ENCODE measurements at regions not wholly inside any gene's neighbourhood (a gene's known extent, or its start where the extent isn't known, plus 50 kb on each side); places are given as distances from the start of the nearest gene placed in this dataset.
A peak's percentile ranks its signal among the peaks of the same experiment; 100 is the strongest.

- CTCF ChIA-PET = no interaction called here
- under 1% methylated on average over 27 of the region's 44 CpGs for WGBS (ENCODE audit: insufficient coverage, insufficient replicate concordance, low lambda C conversion rate, missing lambda C conversion rate)
- no peaks in the 10 kb centered on the region for H3K27me3 ChIP-seq (replicated peaks in 1 of 2; ENCODE audit: control insufficient read depth in 2 of 2, insufficient read depth in 2 of 2, low read length in 1 of 2)
- peak overlapping the region; percentile 83 for H3K4me2 ChIP-seq (ENCODE audit: control insufficient read depth, insufficient read depth)
- SMC1A ChIA-PET (ENCODE audit: uncharacterized antibody, unreplicated experiment) = no interaction called here
- POLR2A ChIA-PET = no interaction called here
- ATAC-seq (no peak; the same call in 2 of the 3 replicates), DNase-seq (ENCODE audit: low read depth, low spot score) (no peak), FAIRE-seq (peak; percentile 62)
- H2AFZ ChIP-seq (ENCODE audit: control insufficient read depth, low read depth, low read length) = peak overlapping the region; percentile 61
- H4K20me1 ChIP-seq (ENCODE audit: control insufficient read depth, insufficient read depth) = no peaks in the 10 kb centered on the region
- no peaks in the 10 kb centered on the region for H3K36me3 ChIP-seq (ENCODE audit: control insufficient read depth in 2 of 2, insufficient read depth in 2 of 2, low read length in 1 of 2)
- no peaks in the 10 kb centered on the region; the same call in 2 of the 3 replicates for H3K9me3 ChIP-seq (replicated peaks; ENCODE audit: control insufficient read depth, insufficient read depth, low read length)
- intact Hi-C loops (cut with micrococcal nuclease; ENCODE audit: unreplicated experiment) (no loop called here), in situ Hi-C loops (cut with MboI) (loop anchor here (5.0 to 10.0 kb wide), 2 partner anchors 947 to 1155 kb away; partner anchors contain the start of gene ASMTL)
- BruUV-seq (replicated peaks) = TSS peak; percentile 62
- TF ChIP-seq HDAC6 (IDR thresholded peaks at IDR 0.05; ENCODE audit: unreplicated experiment) (peak; percentile 50), BACH1 (IDR thresholded peaks at IDR 0.05; ENCODE audit: borderline replicate concordance) (no peak), RAD21 (IDR thresholded peaks at IDR 0.05; ENCODE audit: insufficient read depth, low read depth, low read length) (peak; percentile 28; the same call in 1 of the 2 replicates), SUZ12 (IDR thresholded peaks at IDR 0.05; ENCODE audit: unreplicated experiment) (no peak), IKZF2 (IDR thresholded peaks at IDR 0.05) (peak; percentile 26 to 29; a peak in 2 of 4 replicates), KDM1A (IDR thresholded peaks at IDR 0.05; ENCODE audit: borderline replicate concordance) (no peak), CTCF (IDR thresholded peaks at IDR 0.05 in 2 of 3, conservative IDR thresholded peaks at IDR 0.05 in 1 of 3; ENCODE audit: control insufficient read depth in 2 of 3, extremely low read depth in 1 of 3, insufficient read depth in 1 of 3, low read depth in 3 of 3, low read length in 3 of 3) (peak in 2 of 3 experiments; percentile 7 to 22; a peak in 1 of 6 replicates), CHD2 (IDR thresholded peaks at IDR 0.05; ENCODE audit: borderline replicate concordance, low read depth, low read length) (no peak), IKZF1 (conservative IDR thresholded peaks at IDR 0.05) (peak; percentile 37)
- RAD21 ChIA-PET (ENCODE audit: unreplicated experiment) = no interaction called here
- H3K79me2 ChIP-seq (ENCODE audit: control insufficient read depth, insufficient read depth, low read length) = peaks cover 5% of the 10 kb centered on the region
- H3K4me3 ChIP-seq = peak overlapping the region; percentile 97
- H3K4me1 ChIP-seq (ENCODE audit: control insufficient read depth, insufficient read depth, low read length) = no peaks in the 10 kb centered on the region
- H3K27ac ChIP-seq (ENCODE audit: control insufficient read depth, insufficient read depth) = peak overlapping the region; percentile 13; the same call in 1 of the 2 replicates
- H3K9ac ChIP-seq (ENCODE audit: control insufficient read depth, insufficient read depth, low read length) = peak overlapping the region; percentile 65
Observed at GRCh38 chrX:2609431-2610238, 81.5 kb upstream of the CD99 start.

Data from GM12878 (cell line).